OCI-LY7 (cell line): ENCODE measurements at regions not wholly inside any gene's neighbourhood (a gene's known extent, or its start where the extent isn't known, plus 50 kb on each side); places are given as distances from the start of the nearest gene placed in this dataset.

Experiments
- BruUV-seq: library from RNA; stranded (reverse); fragments of 400-500 nt; replicated peaks from 2 replicates; lab custom pipeline; 2021; lab: Mats Ljungman, UMichigan
- CTCF ChIA-PET: fragments of 300-600 bp; sonication (Branson Sonifier 250); formaldehyde crosslinking; loops from one replicate; lab custom pipeline; 2022; ENCODE audit warnings: antibody characterized with exemption; ENCODE audit not compliant: unreplicated experiment; lab: Charles Lee
- POLR2A ChIA-PET: fragments of 300-600 bp; sonication (Branson Sonifier 250); formaldehyde crosslinking; loops from one replicate; lab custom pipeline; 2022; ENCODE audit warnings: antibody characterized with exemption; lab: Charles Lee
- DNase-seq: peaks from one replicate; pipeline ENCODE4 v3.0.0-alpha.2; 2015; ENCODE audit warnings: low spot score
- H2AFZ ChIP-seq: fragments of 200-600 bp; sonication (generic), shearing (Covaris generic); 2 replicates; pipeline ENCODE4 v1.6.1; 2014; ENCODE audit warnings: mild to moderate bottlenecking, antibody characterized with exemption, low read length, moderate library complexity
- H3K27ac ChIP-seq: fragments of 200-600 bp; sonication (generic); 2 replicates; pipeline ENCODE4 v1.5.1; 2014; ENCODE audit warnings: mixed run types, low read depth, mild to moderate bottlenecking, moderate library complexity, low read length, inconsistent platforms; ENCODE audit not compliant: poor library complexity, severe bottlenecking
- H3K36me3 ChIP-seq: fragments of 200-600 bp; sonication (generic); 2 replicates; pipeline ENCODE4 v1.6.1; 2014; ENCODE audit warnings: mild to moderate bottlenecking, antibody characterized with exemption, low read length, moderate library complexity, mixed read lengths; ENCODE audit not compliant: insufficient read depth
- H3K4me1 ChIP-seq: fragments of 200-600 bp; sonication (generic); 2 replicates; pipeline ENCODE4 v1.5.1; 2014; ENCODE audit warnings: mild to moderate bottlenecking, low read length; ENCODE audit not compliant: insufficient read depth, poor library complexity, severe bottlenecking
- H3K4me2 ChIP-seq: fragments of 200-600 bp; sonication (generic); 2 replicates; pipeline ENCODE4 v1.6.1; 2014; ENCODE audit warnings: mild to moderate bottlenecking, low read length
- H3K4me3 ChIP-seq: fragments of 200-600 bp; sonication (generic); 2 replicates; pipeline ENCODE4 v1.5.1; 2014; ENCODE audit warnings: mild to moderate bottlenecking, low read depth, low read length; ENCODE audit not compliant: poor library complexity, severe bottlenecking
- H3K79me2 ChIP-seq: fragments of 200-600 bp; sonication (generic); 2 replicates; pipeline ENCODE4 v1.6.1; 2016; ENCODE audit warnings: low read depth, mild to moderate bottlenecking, low read length, moderate library complexity, mixed read lengths; ENCODE audit not compliant: insufficient read depth
- H3K9me2 ChIP-seq: fragments of 200-600 bp; sonication (generic); 2 replicates; pipeline ENCODE4 v1.6.1; 2016; ENCODE audit warnings: mild to moderate bottlenecking, low read length, mixed read lengths; ENCODE audit not compliant: insufficient read depth
- H3K9me3 ChIP-seq: fragments of 200-600 bp; sonication (generic); 2 replicates; pipeline ENCODE4 v1.6.1; 2014; ENCODE audit warnings: mild to moderate bottlenecking, mixed run types, low read length, mixed read lengths
- H4K20me1 ChIP-seq: fragments of 200-600 bp; sonication (generic); 2 replicates; pipeline ENCODE4 v1.6.1; 2014; ENCODE audit warnings: mild to moderate bottlenecking, antibody characterized with exemption, low read length, moderate library complexity, mixed read lengths; ENCODE audit not compliant: insufficient read depth
- CTCF ChIP-seq: fragments of 200-600 bp; sonication (generic); conservative IDR thresholded peaks from 2 replicates; pipeline ENCODE4 v1.5.1; 2014; ENCODE audit warnings: mild to moderate bottlenecking, antibody characterized with exemption, low read length, moderate library complexity, mixed read lengths
- EZH2phosphoT487 ChIP-seq: fragments of 200-600 bp; sonication (generic); IDR thresholded peaks from 2 replicates; pipeline ENCODE4 v1.6.1; 2018; ENCODE audit warnings: low read depth, borderline replicate concordance, mild to moderate bottlenecking, mixed run types, antibody characterized with exemption, low read length, moderate library complexity, mixed read lengths
- intact Hi-C: fragments of 100-400 bp; cut with micrococcal nuclease; formaldehyde crosslinking; loops from one replicate; pipeline ENCODE4 v1.10.0; 2022; ENCODE audit not compliant: unreplicated experiment

- intact Hi-C loops, result no loop called here
- Histone ChIP-seq H4K20me1 (no peaks in the 10 kb centered on the region), H3K9me3 (no peaks in the 10 kb centered on the region), H3K4me1 (no peaks in the 10 kb centered on the region), H2AFZ (no peak overlapping the region), H3K4me3 (no peak overlapping the region), H3K79me2 (no peaks in the 10 kb centered on the region), H3K36me3 (no peaks in the 10 kb centered on the region), H3K4me2 (no peak overlapping the region), H3K27ac (no peak overlapping the region), H3K9me2 (no peaks in the 10 kb centered on the region)
- BruUV-seq, result no TSS peak
- TF ChIP-seq CTCF, result no peak
- DNase-seq, result no peak
- POLR2A ChIA-PET, result no interaction called here
- CTCF ChIA-PET, result no interaction called here
Measured at GRCh38 chr3:22306454-22306853, 555.4 kb upstream of the ZNF385D start.

GRCh38 chr3:22308871-22309270 is 557.9 kb upstream of the ZNF385D start:
- no peaks in the 10 kb centered on the region for H3K79me2 ChIP-seq
- no peaks in the 10 kb centered on the region for H3K9me2 ChIP-seq
- BruUV-seq, result no TSS peak
- no peak overlapping the region for H2AFZ ChIP-seq
- no peak for DNase-seq
- intact Hi-C loops, result no loop called here
- no peaks in the 10 kb centered on the region for H3K9me3 ChIP-seq
- H3K27ac ChIP-seq, result no peak overlapping the region
- no peak overlapping the region for H3K4me2 ChIP-seq
- POLR2A ChIA-PET, result no interaction called here
- TF ChIP-seq CTCF, result no peak
- no peak for TF ChIP-seq EZH2phosphoT487
- H4K20me1 ChIP-seq, result no peaks in the 10 kb centered on the region
- H3K4me3 ChIP-seq, result no peak overlapping the region
- H3K4me1 ChIP-seq, result no peaks in the 10 kb centered on the region
- CTCF ChIA-PET, result no interaction called here
- no peaks in the 10 kb centered on the region for H3K36me3 ChIP-seq

GRCh38 chr3:22315925-22316324 is 564.9 kb upstream of the ZNF385D start:
- Histone ChIP-seq H3K4me3 (no peak overlapping the region), H3K4me1 (no peaks in the 10 kb centered on the region), H3K79me2 (no peaks in the 10 kb centered on the region), H3K27ac (no peak overlapping the region), H3K36me3 (no peaks in the 10 kb centered on the region), H3K9me2 (no peaks in the 10 kb centered on the region), H4K20me1 (no peaks in the 10 kb centered on the region), H3K9me3 (no peaks in the 10 kb centered on the region), H2AFZ (no peak overlapping the region), H3K4me2 (no peak overlapping the region)
- POLR2A ChIA-PET, result no interaction called here
- no TSS peak for BruUV-seq
- CTCF ChIA-PET, result no interaction called here
- intact Hi-C loops, result no loop called here
- no peak for DNase-seq
- no peak for TF ChIP-seq CTCF
- no peak for TF ChIP-seq EZH2phosphoT487
